ENCODE measurements at regions not wholly inside any gene's neighbourhood (a gene's known extent, or its start where the extent isn't known, plus 50 kb on each side); places are given as distances from the start of the nearest gene placed in this dataset.
"Not testable (repeated sequence)": the region's sequence is repeated elsewhere in the genome, so short reads cannot be mapped to it uniquely, and the experiment has no call there.

DNA sequence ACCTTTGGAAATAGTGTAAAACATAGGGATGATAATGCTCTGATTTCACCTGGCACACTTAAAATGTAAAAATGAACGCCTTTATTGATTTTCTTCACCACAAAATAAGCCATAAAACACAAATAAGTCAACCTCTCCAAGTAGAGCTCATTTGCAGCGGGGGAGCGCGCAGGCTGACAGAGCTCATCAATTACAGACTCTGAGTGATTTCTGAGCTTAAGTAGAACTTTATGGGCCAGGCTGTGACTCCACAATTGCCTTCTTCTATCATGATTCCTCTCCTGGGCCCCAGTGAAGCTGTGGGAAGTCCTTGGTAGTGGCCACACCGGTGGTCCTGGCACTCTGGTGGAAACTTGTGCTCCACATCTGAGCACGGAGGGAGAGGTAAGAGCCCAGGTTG lies 789.0 kb upstream of the RAB6C start:
- no peak for DNase-seq

DNA sequence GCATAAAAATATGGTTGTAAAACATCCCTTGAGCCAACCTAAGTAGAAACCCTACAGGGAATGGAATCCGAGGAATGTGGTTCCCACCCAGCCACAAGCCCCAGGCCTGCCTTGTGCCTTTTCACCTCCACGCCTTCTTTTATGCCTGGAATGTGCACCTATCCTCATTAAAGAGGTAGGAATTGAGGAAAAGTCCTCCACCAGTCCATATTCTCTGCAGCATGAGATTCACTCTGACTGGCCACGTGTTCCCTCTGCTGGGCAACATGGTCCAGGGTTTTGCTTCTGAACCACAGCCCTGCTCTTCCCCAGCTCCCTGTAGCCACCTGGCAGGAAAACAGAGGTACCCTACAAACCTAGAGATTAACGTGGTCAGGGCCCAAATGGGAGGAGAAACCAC lies 787.9 kb upstream of the RAB6C start:
- DNase-seq: no peak

DNA sequence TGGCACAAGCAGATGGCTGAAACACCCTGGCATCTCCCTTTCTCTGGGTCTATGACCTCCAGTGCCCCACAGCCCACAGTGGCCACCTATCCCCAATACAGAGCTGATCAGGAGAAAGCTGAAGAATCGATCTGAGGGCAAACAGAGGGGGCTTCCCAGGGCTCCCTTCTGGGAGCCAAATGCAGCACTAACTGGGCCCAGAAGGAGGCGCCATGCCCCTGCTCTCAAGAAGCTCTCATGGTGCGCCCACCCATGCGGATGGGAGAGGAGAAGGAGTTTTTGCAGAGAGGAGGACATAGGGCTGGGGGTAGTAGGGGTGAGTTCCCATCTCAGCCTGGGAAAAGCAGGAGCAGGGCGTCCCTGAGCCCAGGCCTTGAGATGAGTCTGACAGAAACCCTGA lies 787.3 kb upstream of the RAB6C start:
- DNase-seq: no peak

DNA sequence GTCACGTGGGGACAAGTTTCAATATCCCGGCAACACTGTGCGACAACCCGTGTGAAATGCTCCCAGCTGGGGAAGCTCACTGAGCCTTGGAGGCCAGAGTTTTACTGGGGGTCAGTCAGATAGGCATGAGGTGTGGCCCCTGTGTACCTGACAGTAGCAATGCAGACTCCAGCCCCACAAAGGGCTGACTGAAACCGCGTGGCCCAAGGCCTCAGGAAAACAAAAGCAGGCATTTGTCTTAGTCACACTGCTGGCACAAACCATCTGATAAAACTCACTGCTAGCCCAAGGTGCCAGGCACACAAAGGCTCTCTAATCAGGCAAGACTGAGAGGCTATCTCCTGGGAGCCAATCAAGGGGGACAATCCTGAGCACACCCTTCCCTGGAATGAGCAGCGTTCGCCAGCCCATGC lies 786.6 kb upstream of the RAB6C start:
- no peak for DNase-seq

DNA sequence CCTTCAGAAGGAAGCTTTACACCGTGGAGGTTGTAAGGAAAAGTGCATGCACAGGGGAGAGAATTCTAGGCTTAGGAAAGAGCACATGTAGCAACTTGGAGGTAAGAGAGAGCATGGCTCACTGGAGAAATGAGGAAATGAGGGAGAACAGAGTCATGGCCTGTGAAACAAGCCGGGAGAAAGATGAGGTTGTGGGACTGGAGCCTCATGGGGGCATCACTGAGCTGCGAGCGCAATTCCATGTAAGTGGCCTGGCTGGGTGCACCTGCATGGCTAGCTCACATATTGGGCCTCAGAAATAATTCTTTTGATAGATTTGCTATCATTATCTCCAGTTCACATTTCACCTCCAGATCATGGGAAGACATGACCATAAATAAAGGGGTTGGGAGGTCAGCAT lies 785.5 kb upstream of the RAB6C start:
- no peak for DNase-seq

DNA sequence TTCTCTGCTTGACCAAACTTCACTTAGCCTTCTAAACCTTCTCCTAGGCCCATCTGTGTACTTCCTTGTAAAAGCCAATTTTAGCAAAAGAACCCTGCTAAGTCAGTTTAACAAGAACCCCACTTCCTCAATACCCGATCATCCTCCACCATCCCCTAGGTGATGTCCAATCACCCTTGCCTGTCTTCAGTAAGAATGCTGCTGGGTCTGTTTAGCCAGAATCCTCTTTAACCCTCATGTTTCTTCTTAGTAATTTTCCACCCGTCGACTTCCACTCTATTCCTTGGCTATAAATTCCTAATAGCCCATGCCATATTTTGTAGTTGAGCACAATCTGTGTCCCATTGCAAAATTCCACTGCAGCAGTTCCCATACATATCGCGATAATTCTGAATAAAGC lies 780.0 kb upstream of the RAB6C start:
- no peak for DNase-seq

DNA sequence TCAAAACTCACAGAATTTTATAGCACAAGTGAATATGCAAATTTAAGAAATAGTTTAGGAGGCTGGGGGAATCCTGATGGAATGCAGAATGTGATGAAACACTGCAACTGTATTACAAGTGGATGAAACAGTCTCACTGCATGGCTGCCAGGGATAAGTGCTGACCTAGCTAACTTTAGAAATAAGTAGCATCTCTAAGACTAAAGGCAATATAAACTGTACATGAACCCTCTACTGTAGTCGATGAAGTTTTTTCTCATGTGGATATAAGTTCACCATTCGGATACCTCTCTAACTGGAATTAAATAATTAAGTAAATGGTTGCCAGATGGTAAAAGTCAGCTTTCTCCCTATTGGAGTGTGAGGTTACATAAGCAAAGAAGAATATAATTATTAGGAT lies 777.8 kb upstream of the RAB6C start:
- DNase-seq: no peak

DNA sequence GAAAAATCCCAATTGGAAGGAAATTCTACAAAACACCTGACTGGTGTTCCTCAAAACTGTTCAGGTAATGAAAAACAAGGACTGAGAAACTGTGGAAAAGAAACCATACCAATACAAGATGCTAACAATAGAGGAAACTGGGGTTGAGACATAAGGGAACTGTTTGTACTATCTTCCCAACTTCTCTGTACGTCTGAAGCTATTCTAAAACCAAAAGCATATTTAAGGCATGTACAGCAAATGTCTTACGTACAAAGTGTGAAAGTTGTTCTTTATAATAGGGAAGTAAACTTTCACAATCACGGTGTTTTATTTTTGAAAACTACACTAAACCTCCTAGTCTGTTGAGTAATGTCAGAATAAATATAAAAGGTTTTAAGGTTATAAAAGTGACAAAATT lies 776.1 kb upstream of the RAB6C start:
- no peak for DNase-seq

DNA sequence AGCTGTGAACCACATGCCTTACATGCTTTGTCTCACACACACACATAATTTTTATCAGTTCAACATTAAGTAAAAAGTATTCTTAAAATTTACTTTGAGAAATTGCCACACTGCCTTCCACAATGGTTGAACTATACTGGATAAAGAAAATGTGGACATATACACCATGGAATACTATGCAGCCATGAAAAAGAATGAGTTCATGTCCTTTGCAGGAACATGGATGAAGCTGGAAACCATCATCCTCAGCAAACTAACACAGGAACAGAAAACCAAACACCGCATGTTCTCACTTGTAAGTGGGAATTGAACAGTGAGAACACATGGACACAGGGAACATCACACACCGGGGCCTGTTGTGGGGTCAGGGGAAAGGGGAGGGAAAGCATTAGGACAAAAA lies 774.9 kb upstream of the RAB6C start:
- not testable (repeated sequence) for DNase-seq

DNA sequence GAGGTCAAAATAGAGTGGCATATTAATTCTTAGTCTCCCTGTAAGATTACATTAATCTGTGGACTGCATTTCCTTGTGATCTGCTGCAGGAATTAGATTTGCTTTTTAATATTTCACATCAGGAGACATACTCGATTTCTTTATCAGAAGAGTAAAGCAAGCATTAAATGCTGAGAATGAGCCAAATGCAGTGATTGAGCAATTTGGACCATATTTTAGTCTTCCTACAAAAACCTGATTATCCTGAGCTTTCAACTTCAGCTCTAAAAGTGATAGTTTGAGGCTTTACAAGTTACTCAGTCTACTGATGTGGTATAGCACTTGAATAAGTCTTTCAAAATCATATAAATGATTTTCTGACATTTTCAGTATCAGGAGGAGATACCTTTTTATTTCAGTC lies 774.3 kb upstream of the RAB6C start:
- no peak for DNase-seq

DNA sequence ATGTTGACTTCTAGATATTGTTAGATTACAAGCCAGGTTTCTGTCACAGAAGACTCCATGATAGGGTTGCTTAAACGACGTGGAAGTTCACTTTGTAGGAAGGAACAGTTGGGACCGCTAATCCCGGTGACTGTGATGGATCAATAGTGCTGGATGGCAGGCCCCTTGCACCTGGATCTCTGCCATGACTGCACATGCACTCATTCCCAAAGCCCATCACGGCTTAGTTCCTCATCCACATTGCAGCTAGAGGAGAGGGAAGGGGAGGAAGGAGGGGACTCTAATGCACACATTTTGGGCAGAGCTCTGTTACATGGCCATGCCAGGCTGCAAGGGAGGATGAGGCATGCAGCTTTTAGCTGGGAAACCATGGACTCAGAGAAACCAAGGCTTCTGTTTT lies 773.7 kb upstream of the RAB6C start:
- DNase-seq: no peak

DNA sequence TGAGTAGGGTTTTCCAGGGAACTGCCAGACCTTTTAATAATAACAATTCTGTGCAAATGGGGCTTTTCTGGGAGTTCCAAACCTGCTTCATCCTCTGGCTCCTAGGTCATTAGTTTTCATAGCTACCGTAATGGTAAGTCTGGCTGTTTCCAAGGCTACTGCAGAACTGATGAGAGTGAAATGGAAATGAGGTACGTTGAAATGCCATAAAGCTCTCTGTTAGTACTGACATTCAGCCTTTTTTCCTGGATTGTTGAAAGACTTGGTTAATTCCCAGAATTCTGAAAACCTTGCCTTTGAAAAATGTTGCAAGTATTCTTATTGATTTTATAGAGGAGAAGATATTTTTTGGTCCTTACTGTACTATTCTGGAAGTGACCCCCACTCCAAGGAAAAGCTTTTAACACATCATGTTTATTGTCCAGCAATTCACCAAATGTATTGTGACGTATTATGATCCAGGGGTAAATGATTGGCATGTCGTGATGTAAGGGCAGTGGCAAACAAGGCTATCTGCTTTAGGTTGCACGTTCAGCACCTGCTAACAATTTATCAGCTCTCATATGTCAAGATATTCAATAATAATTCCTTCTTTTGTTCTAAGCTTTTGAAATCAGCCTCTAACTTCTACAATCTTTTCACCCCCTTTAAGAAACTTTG lies 767.0 kb upstream of the RAB6C start:
- no peak for DNase-seq

DNA sequence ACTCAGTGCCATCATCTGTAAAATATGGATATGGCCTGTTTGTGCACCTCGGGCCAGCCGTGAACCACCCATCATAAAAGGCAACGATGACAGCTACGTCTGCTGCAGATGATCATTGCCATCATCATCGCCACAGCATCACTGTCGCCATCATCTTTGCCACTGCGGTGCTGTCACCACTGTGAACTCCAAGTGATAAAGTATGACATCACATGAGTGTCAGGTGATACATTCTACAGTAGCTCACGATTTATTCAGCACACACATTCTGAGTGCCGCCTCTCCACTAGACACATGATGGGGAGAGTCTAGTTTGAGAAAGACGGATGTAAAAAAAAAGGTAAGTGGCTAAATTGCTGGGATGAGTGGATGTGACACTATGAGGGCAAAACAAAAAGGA lies 755.4 kb upstream of the RAB6C start:
- no peak for DNase-seq

DNA sequence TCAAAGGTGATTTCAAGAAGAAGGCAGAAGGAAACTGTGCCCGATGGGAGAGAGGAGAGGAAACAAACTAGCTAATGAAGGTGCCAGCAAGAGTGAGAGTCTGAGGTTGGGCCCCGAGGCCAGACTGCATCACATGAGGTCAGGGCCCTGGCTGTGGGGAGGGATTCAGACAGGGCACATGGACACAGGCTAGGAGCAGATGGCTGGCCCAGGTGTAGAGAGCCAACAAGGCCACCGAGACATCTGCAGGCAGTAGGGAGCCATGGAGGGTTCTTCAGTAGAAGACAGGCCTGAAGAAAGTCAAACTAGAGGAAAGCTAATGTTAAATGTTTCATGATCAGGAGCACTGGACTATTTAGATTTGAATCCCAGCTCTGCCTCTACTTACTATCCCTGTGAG lies 755.0 kb upstream of the RAB6C start:
- no peak for DNase-seq

DNA sequence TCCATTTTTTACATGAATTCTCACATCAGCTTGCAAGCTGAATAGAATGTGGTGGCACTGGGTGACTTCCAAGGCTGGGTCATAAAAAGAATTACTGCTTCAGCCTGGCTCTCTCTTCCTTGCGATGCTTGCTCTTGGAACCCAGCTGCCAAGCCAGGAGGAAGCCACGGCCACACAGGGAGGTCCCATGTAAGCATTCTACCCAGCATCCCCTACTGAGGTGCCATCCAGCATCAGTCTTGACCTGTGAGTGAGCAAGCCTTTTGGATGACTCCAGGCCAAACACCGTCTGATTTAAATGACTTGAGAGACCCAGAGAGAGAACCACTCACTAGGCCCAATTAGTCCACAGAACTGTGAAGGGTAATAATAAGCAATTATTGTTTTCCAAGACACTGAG lies 750.3 kb upstream of the RAB6C start:
- DNase-seq: no peak

DNA sequence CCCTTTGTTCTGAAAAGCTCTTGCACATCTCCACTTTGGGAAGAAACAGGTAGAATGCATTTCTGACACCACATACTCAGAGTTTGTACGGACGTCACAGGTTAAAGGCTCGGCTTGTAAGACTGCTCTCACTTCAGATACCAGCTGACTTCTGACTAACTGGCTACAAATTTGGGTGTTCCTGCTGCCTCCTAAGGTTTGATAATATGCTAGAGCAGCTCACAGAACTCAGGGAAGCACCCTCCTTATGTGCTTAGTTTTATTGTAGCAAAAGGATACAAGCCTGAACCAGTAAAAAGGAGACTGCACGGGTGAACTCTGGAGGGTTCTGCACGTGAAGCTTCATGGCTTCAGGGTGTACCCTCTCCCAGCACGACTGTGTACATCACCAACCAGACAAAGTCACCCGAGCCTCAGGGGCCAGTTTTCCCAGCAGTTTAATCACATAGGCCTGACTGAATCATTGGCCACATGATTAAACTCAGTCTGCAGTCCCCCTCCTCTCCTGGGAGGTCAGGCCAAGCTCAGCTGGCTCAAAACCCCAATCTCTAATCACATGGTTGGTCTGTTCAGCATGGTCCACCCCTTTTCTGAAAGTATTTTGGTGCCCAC lies 749.5 kb upstream of the RAB6C start:
- no peak for DNase-seq

DNA sequence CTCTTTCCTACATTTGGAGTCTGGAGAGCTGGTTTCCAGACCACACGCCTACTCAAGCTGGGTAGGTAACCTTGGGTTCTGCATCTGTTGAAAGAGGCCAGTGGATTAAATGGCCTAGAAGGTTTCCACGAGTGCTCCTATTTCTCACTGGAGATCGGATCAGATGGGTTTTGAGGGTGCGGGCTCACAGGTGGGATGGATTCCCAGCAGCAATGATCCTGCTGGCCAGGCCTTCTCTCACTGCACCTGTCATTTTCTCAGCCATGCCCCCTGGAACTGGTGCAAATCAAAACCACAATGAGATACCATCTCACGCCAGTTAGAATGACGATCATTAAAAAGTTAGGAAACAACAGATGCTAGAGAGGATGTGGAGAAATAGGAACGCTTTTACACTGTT lies 747.5 kb upstream of the RAB6C start:
- no peak for DNase-seq

DNA sequence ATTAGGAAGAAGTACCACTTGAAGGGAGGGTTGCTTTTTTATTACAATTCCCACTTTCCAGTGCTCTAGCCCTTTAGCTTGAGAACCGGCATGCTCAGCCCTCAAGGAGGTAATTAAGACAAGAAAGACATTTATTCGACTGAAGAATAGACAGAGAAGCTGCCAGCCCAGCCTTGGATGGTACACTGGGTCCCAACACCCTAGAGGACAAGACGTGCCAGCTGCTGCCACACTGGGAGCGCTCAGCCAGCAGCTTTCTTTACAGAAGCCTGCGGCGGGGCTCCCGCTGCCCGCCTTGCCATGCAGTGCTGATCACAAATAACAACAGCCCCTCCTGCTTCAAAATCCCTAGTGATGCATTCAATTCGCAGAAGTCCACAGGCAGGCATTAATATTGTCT lies 746.3 kb upstream of the RAB6C start:
- no peak for DNase-seq

DNA sequence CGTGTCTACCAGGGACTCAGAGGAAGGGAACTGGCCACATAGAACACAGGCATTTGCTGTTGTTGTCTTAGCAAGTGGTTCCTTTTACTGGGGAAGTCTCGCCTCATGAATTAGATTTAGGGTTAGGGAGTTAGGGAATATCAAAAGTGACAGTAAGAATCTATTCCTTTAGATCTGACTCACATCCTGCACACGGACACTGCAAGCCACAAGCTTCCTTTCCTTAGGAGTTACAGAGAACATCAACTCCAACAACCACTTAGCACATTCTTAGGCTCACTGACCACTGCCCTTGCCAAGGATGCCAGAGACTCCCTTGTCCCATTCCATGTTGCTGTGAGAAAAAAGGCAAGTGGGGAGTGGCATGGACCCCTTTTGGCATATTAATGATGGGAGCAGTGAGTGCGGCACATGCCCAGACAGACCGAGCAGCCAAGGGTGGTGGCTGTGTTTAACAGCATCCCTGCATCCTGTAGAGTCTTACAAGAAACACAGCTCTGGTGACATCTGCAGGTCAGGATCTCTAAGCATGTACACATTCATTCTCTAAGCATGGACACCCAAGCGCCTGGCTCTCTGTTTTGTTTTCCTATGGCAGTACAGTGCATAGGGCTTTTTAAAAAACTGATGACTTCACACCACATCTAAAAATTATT lies 745.6 kb upstream of the RAB6C start:
- peak; percentile 16 for DNase-seq

DNA sequence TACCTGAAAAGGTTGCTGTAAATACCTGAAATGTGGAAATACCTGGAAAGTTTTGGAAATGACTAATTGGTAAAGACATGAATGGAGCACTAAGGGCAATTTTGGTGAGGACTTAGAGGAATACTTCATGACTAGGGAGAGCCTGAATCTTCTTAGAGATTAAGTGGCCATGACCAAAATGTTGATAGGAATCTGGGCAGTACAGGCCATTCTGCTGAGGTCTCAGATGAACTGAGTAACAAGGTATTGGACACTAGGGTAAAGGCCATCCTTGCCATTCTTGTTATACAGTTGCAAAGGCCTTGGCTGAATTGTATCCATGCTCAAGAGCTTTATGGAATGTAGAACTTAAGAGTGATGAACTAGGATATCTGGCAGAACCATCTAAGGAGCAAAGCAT lies 742.9 kb upstream of the RAB6C start:
- no peak for DNase-seq

DNA sequence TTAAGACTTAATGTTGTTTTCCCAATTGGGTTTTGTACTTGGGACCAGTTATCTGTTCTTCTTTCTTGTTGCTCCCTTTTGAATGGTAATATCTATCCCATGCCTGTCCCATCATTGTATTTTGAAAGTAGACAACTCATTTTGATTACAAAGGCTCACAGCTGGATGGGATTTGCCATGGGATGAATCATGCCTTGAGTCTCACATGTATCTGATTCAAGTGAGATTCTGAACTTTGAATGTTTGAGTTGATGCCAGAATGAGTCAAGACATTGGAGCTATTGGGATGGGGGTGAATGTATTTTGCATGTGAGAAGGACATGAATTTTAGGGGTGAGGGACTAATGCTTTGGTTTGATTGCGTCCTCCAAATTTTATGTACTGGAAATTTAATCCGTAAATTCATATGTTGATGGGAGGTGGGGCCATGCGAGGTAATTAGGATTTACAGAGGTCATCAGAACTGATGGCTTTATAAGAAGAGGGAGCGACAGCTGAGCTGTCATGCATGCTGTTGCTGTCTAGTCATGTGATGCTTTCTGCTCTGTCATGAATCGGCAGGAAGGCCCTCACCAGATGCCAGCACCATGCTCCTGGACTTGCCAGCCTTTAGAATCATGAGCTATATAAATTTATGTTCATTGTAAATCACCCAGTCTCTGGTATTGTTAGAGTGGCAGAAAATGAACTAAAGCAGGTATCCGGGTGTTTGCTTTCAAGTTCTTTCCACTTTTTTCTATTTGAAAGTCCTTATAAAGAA lies 741.3 kb upstream of the RAB6C start:
- DNase-seq: no peak

DNA sequence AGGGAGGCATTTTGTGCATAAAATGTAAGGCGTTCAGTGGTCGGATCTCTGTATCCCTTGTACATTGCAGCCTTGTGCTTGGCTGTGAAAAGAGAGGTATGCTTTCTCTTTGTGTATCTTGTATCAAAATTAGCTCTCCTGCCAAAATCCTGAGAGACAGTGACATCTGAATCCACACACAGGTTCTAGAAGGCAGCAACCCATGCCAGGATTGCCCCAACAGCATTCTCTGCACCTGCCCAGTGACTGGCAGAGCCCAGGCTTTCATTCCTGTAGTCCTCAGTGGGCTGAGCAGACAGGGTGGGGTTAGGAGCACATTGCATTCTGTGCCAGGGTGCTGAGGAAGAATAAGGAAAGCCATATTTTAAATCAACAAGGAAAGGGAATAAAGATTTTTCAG lies 740.3 kb upstream of the RAB6C start:
- no peak for DNase-seq

DNA sequence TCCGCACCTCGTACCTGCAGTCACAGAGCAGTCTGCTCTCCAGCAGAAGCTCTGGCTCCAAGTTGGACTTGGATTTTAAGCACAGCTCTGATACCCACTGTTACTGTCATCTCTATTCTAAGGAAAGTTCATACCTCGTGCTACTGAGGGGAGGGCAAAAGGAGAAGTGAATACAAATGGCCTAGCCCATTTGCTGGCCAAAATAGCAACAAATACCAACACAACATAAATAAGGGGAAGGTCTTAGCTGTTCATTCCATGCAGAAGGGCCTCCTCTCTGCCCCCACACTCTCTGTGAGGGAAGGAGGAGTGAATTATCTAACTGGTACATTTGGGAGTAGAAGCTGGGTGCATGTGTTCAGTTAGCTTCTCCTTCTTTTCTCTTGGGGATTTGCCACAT lies 739.4 kb upstream of the RAB6C start:
- no peak for DNase-seq

DNA sequence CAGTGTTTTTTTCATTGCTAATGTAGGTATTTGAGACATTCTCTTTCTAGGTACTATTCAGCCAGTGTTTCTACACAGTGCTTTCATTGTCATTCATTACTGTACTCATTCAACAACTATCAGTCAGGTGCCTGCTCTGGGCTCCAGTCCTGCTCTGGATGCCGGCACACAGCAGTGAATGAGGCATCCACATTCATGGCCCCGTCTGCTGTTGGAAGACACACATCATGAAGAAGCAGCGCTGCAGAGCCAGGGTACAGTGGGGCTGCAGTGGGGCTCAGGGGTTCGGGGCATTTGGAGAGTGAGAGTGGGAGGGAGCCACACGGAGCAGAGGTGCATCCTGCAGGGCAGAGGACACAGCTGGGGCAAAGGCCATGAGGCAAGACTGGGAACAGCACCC lies 737.2 kb upstream of the RAB6C start:
- DNase-seq: no peak

Measured in NCI-H2171 treated with DMSO at 0.1 percent for 48 hours (cell line).